Neural cell (in vitro differentiated cells): ENCODE measurements at regions not wholly inside any gene's neighbourhood (a gene's known extent, or its start where the extent isn't known, plus 50 kb on each side); places are given as distances from the start of the nearest gene placed in this dataset.

Source experiments
- H2AFZ ChIP-seq: fragments of 200-600, 300-800 bp; sonication (generic), shearing (Covaris generic); 2 replicates; pipeline ENCODE4 v1.6.0; 2014; ENCODE audit warnings: low read depth, mild to moderate bottlenecking, antibody characterized with exemption, low read length, moderate library complexity
- H3F3A ChIP-seq: fragments of 200-600 bp; shearing (Covaris generic); 2 replicates; pipeline ENCODE4 v1.6.1; 2016; ENCODE audit warnings: mild to moderate bottlenecking, moderate library complexity, mixed read lengths, antibody characterized with exemption, low read length; ENCODE audit not compliant: insufficient read depth, poor library complexity, severe bottlenecking
- H3K27ac ChIP-seq: fragments of 200-600, 300-800 bp; sonication (generic), shearing (Covaris generic); 2 replicates; pipeline ENCODE4 v1.5.1; 2014; ENCODE audit warnings: mild to moderate bottlenecking, low read length, moderate library complexity
- H3K27me3 ChIP-seq: fragments of 300-800, 200-600 bp; sonication (generic), shearing (Covaris generic); 2 replicates; pipeline ENCODE4 v1.6.0; 2014; ENCODE audit warnings: mild to moderate bottlenecking, low read depth, low read length, moderate library complexity; ENCODE audit not compliant: insufficient read depth
- H3K36me3 ChIP-seq: fragments of 300-800, 200-600 bp; sonication (generic), shearing (Covaris generic); 2 replicates; pipeline ENCODE4 v1.5.1; 2014; ENCODE audit warnings: mild to moderate bottlenecking, antibody characterized with exemption, low read length, moderate library complexity; ENCODE audit not compliant: insufficient read depth
- H3K4me2 ChIP-seq: fragments of 300-800, 200-600 bp; sonication (generic), shearing (Covaris generic); 2 replicates; pipeline ENCODE4 v1.6.0; 2014; ENCODE audit warnings: mild to moderate bottlenecking, low read length
- H3K4me3 ChIP-seq: fragments of 300-800, 200-600 bp; sonication (generic), shearing (Covaris generic); 2 replicates; pipeline ENCODE4 v1.5.1; 2014; ENCODE audit warnings: mild to moderate bottlenecking, low read length, moderate library complexity
- H3K79me2 ChIP-seq: fragments of 200-600 bp; shearing (Covaris generic); replicated peaks from 2 replicates; pipeline ENCODE4 v1.6.0; 2014; ENCODE audit warnings: mild to moderate bottlenecking, low read length, moderate library complexity; ENCODE audit not compliant: insufficient read depth
- H3K9ac ChIP-seq: fragments of 300-800, 200-600 bp; sonication (generic), shearing (Covaris generic); 2 replicates; pipeline ENCODE4 v1.6.1; 2016; ENCODE audit warnings: mild to moderate bottlenecking, low read length, mixed read lengths
- H3K9me2 ChIP-seq: fragments of 200-600 bp; shearing (Covaris generic); 2 replicates; pipeline ENCODE4 v1.6.1; 2016; ENCODE audit warnings: mild to moderate bottlenecking, low read length, mixed read lengths; ENCODE audit not compliant: insufficient read depth
- H3K9me3 ChIP-seq: fragments of 200-600, 300-800 bp; sonication (generic), shearing (Covaris generic); 2 replicates; pipeline ENCODE4 v1.6.1; 2016; ENCODE audit warnings: mild to moderate bottlenecking, mixed run types, low read length, moderate library complexity, mixed read lengths
- H4K20me1 ChIP-seq: fragments of 200-600 bp; shearing (Covaris generic); 2 replicates; pipeline ENCODE4 v1.6.1; 2016; ENCODE audit warnings: mild to moderate bottlenecking, mixed run types; ENCODE audit not compliant: insufficient read depth
- CTCF ChIP-seq: fragments of 450-650 bp; IDR thresholded peaks from 2 replicates; pipeline ENCODE4 v1.5.1; 2014; ENCODE audit warnings: antibody characterized with exemption, mild to moderate bottlenecking, moderate library complexity; ENCODE audit not compliant: poor library complexity, severe bottlenecking
- EP300 ChIP-seq: fragments of 450-650 bp; conservative IDR thresholded peaks from 2 replicates; pipeline ENCODE4 v1.6.1; 2014; ENCODE audit warnings: antibody characterized with exemption, mild to moderate bottlenecking, moderate library complexity; ENCODE audit not compliant: poor library complexity, severe bottlenecking
- EZH2 ChIP-seq: fragments of 200-600, 300-800 bp; shearing (Covaris generic), sonication (generic); IDR thresholded peaks from 2 replicates; pipeline ENCODE4 v1.6.1; 2014; ENCODE audit warnings: antibody characterized with exemption, low read length, borderline replicate concordance, mild to moderate bottlenecking; ENCODE audit not compliant: insufficient read depth, poor library complexity, severe bottlenecking
- MXI1 ChIP-seq: fragments of 450-650 bp; conservative IDR thresholded peaks from 2 replicates; pipeline ENCODE4 v1.6.1; 2014; ENCODE audit warnings: antibody characterized with exemption, mild to moderate bottlenecking; ENCODE audit not compliant: poor library complexity, severe bottlenecking
- POLR2AphosphoS5 ChIP-seq: IDR thresholded peaks from 2 replicates; pipeline ENCODE4 v1.6.1; 2012
- RAD21 ChIP-seq: fragments of 450-650 bp; conservative IDR thresholded peaks from 2 replicates; pipeline ENCODE4 v1.6.1; 2014; ENCODE audit warnings: antibody characterized with exemption, mild to moderate bottlenecking, moderate library complexity
- REST ChIP-seq: IDR thresholded peaks from 2 replicates; pipeline ENCODE4 v1.6.1; 2012; ENCODE audit warnings: borderline replicate concordance
- SMC3 ChIP-seq: fragments of 450-650 bp; conservative IDR thresholded peaks from 2 replicates; pipeline ENCODE4 v1.6.1; 2014; ENCODE audit warnings: antibody characterized with exemption, mild to moderate bottlenecking, moderate library complexity; ENCODE audit not compliant: poor library complexity
- TAF1 ChIP-seq: IDR thresholded peaks from 2 replicates; pipeline ENCODE4 v1.6.1; 2012; ENCODE audit warnings: low read depth

DNA sequence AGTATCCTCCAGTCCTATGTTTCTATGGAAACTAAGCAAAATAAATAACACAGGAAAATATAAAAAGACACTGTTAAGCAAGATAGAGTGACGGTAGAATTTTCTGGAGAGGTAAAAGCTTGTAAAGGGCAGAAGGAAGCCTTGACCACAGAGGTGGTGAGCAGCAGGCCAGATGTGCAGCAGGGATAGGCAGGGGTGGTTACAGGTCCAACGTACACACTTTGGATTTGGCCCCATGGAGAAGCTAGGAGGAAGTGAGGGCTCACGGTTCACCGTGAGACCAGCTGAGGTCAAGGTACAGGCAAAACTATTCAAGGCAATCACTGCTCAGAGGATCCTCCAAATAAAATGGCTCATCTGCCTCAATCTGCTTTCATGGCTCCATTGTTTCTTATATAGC lies 242.8 kb downstream of the B3GLCT start:
- no peaks in the 10 kb centered on the region for H3F3A ChIP-seq
- no peaks in the 10 kb centered on the region for H3K36me3 ChIP-seq
- no peaks in the 10 kb centered on the region for H3K27me3 ChIP-seq
- TF ChIP-seq RAD21 = no peak
- TF ChIP-seq MXI1 = no peak
- no peak for TF ChIP-seq SMC3
- no peak for TF ChIP-seq EZH2
- no peak for TF ChIP-seq TAF1
- TF ChIP-seq POLR2AphosphoS5 = no peak
- no peak for TF ChIP-seq CTCF
- TF ChIP-seq EP300 = no peak
- TF ChIP-seq REST = no peak
- no peak overlapping the region for H2AFZ ChIP-seq
- no peaks in the 10 kb centered on the region for H3K9me2 ChIP-seq
- no peak overlapping the region for H3K4me2 ChIP-seq
- H4K20me1 ChIP-seq = no peaks in the 10 kb centered on the region
- no peak overlapping the region for H3K4me3 ChIP-seq
- no peaks in the 10 kb centered on the region for H3K79me2 ChIP-seq
- no peak overlapping the region for H3K9ac ChIP-seq
- H3K27ac ChIP-seq = no peak overlapping the region
- H3K9me3 ChIP-seq = no peaks in the 10 kb centered on the region

GRCh38 chr13:31444266-31444856 lies 244.6 kb downstream of the B3GLCT start:
- Histone ChIP-seq H3K27ac (no peak overlapping the region), H2AFZ (no peak overlapping the region)

More at GRCh38 chr13:31444266-31444856, 244.6 kb downstream of the B3GLCT start:
- Histone ChIP-seq H4K20me1 (no peaks in the 10 kb centered on the region), H3K27me3 (no peaks in the 10 kb centered on the region), H3K9me3 (no peaks in the 10 kb centered on the region), H3K36me3 (no peaks in the 10 kb centered on the region), H3K4me3 (no peak overlapping the region), H3K79me2 (no peaks in the 10 kb centered on the region), H3K9ac (no peak overlapping the region), H3F3A (no peaks in the 10 kb centered on the region), H3K4me2 (no peak overlapping the region), H3K9me2 (no peaks in the 10 kb centered on the region)
- TF ChIP-seq EZH2 (no peak), RAD21 (no peak), REST (no peak), CTCF (no peak), SMC3 (no peak), POLR2AphosphoS5 (no peak), EP300 (no peak), MXI1 (no peak), TAF1 (no peak)
